Endothelial cell (in vitro differentiated cells): ENCODE measurements at regions not wholly inside any gene's neighbourhood (a gene's known extent, or its start where the extent isn't known, plus 50 kb on each side); places are given as distances from the start of the nearest gene placed in this dataset.

ENCODE experiments used
- DNase-seq: peaks from one replicate; pipeline ENCODE4 v3.0.0; 2021; ENCODE audit warnings: low spot score
- H3K27ac Mint-ChIP-seq: one replicate; pipeline ENCODE4 v1.8.0; 2021; ENCODE audit warnings: mixed read lengths, inconsistent platforms; ENCODE audit not compliant: unreplicated experiment
- H3K27me3 Mint-ChIP-seq: one replicate; pipeline ENCODE4 v1.8.0; 2021; ENCODE audit warnings: mild to moderate bottlenecking, moderate library complexity, mixed read lengths, inconsistent platforms; ENCODE audit not compliant: unreplicated experiment
- H3K36me3 Mint-ChIP-seq: one replicate; pipeline ENCODE4 v1.8.0; 2021; ENCODE audit warnings: mild to moderate bottlenecking, low read depth, mixed read lengths, inconsistent platforms; ENCODE audit not compliant: unreplicated experiment
- H3K4me1 Mint-ChIP-seq: one replicate; pipeline ENCODE4 v1.8.0; 2021; ENCODE audit warnings: mild to moderate bottlenecking, mixed read lengths, inconsistent platforms; ENCODE audit not compliant: unreplicated experiment
- H3K4me3 Mint-ChIP-seq: one replicate; pipeline ENCODE4 v1.8.0; 2021; ENCODE audit warnings: mild to moderate bottlenecking, mixed read lengths, inconsistent platforms; ENCODE audit not compliant: unreplicated experiment
- H3K9me3 Mint-ChIP-seq: one replicate; pipeline ENCODE4 v1.8.0; 2021; ENCODE audit warnings: mixed read lengths, inconsistent platforms; ENCODE audit not compliant: unreplicated experiment
- CTCF ChIP-seq: fragments of 200-600 bp; sonication (generic); IDR thresholded peaks from one replicate; pipeline ENCODE4 v1.5.0; 2021; ENCODE audit warnings: antibody characterized with exemption; ENCODE audit not compliant: unreplicated experiment

- Mint-ChIP-seq H3K4me1 (peaks cover 11% of the 10 kb centered on the region), H3K36me3 (no peaks in the 10 kb centered on the region), H3K27ac (no peak overlapping the region), H3K9me3 (no peaks in the 10 kb centered on the region), H3K4me3 (no peak overlapping the region), H3K27me3 (peaks cover 6% of the 10 kb centered on the region)
- no peak for DNase-seq
- no peak for TF ChIP-seq CTCF
Observed at GRCh38 chr13:109682534-109683244, 103.7 kb downstream of the IRS2 start.

- peaks cover 5% of the 10 kb centered on the region for H3K4me1 Mint-ChIP-seq
- no peak overlapping the region for H3K27ac Mint-ChIP-seq
- H3K27me3 Mint-ChIP-seq, result peaks cover 6% of the 10 kb centered on the region
- no peak for TF ChIP-seq CTCF
- H3K36me3 Mint-ChIP-seq, result no peaks in the 10 kb centered on the region
- no peaks in the 10 kb centered on the region for H3K9me3 Mint-ChIP-seq
- no peak for DNase-seq
- H3K4me3 Mint-ChIP-seq, result no peak overlapping the region
Observed at GRCh38 chr13:109680930-109681329, 105.5 kb downstream of the IRS2 start.

- no peak for TF ChIP-seq CTCF
- Mint-ChIP-seq H3K27ac (no peak overlapping the region), H3K4me3 (no peak overlapping the region), H3K4me1 (peaks cover 5% of the 10 kb centered on the region), H3K9me3 (no peaks in the 10 kb centered on the region), H3K36me3 (no peaks in the 10 kb centered on the region), H3K27me3 (peaks cover 10% of the 10 kb centered on the region)
- DNase-seq, result no peak
Observed at GRCh38 chr13:109680288-109680687, 106.1 kb downstream of the IRS2 start.

- no peaks in the 10 kb centered on the region for H3K4me1 Mint-ChIP-seq
- no peak for TF ChIP-seq CTCF
- no peaks in the 10 kb centered on the region for H3K36me3 Mint-ChIP-seq
- H3K27me3 Mint-ChIP-seq, result peaks cover 8% of the 10 kb centered on the region
- no peaks in the 10 kb centered on the region for H3K9me3 Mint-ChIP-seq
- DNase-seq, result no peak
- H3K27ac Mint-ChIP-seq, result no peak overlapping the region
- no peak overlapping the region for H3K4me3 Mint-ChIP-seq
Observed at GRCh38 chr13:109678459-109678858, 107.9 kb downstream of the IRS2 start.

GRCh38 chr13:109677206-109677605 lies 109.2 kb downstream of the IRS2 start:
- H3K9me3 Mint-ChIP-seq, result no peaks in the 10 kb centered on the region
- H3K4me1 Mint-ChIP-seq, result peaks cover 4% of the 10 kb centered on the region
- no peak for DNase-seq
- no peak overlapping the region for H3K27ac Mint-ChIP-seq
- H3K27me3 Mint-ChIP-seq, result peaks cover 4% of the 10 kb centered on the region
- TF ChIP-seq CTCF, result no peak
- no peak overlapping the region for H3K4me3 Mint-ChIP-seq
- H3K36me3 Mint-ChIP-seq, result no peaks in the 10 kb centered on the region
